ENCODE measurements at regions not wholly inside any gene's neighbourhood (a gene's known extent, or its start where the extent isn't known, plus 50 kb on each side); places are given as distances from the start of the nearest gene placed in this dataset.

DNA sequence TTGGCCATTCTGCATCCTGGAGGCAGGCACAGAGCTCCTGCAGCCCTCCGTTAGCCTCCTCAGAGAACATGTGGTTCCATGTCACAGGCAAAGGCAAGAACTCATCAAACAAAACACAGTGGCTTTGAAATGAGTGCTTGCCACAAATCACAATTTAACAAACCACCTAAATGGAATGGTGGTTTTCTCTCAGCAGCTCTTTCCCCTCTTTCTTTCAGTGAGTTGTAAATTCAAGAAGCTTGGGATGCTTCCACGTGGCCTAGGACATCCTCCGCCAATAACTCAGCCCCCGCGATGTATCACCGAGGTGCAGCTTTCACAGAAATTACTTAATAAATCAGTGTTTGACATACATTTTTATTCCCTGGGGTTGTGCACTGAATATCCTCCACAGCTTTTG is 65.4 kb upstream of the RFC3 start:
- peaks cover 0 to 5% (median 0%) of the 10 kb centered on the region in 4 donors for H3K9me3 ChIP-seq
- no peaks in the 10 kb centered on the region for H3K27me3 ChIP-seq
- TF ChIP-seq, protein P1, sequence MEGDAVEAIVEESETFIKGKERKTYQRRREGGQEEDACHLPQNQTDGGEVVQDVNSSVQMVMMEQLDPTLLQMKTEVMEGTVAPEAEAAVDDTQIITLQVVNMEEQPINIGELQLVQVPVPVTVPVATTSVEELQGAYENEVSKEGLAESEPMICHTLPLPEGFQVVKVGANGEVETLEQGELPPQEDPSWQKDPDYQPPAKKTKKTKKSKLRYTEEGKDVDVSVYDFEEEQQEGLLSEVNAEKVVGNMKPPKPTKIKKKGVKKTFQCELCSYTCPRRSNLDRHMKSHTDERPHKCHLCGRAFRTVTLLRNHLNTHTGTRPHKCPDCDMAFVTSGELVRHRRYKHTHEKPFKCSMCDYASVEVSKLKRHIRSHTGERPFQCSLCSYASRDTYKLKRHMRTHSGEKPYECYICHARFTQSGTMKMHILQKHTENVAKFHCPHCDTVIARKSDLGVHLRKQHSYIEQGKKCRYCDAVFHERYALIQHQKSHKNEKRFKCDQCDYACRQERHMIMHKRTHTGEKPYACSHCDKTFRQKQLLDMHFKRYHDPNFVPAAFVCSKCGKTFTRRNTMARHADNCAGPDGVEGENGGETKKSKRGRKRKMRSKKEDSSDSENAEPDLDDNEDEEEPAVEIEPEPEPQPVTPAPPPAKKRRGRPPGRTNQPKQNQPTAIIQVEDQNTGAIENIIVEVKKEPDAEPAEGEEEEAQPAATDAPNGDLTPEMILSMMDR (IDR thresholded peaks at IDR 0.05) = no peak
- no peak for TF ChIP-seq POLR2AphosphoS5 (IDR thresholded peaks at IDR 0.05)
- no peak for TF ChIP-seq EP300 (IDR thresholded peaks at IDR 0.05)
- no peak for TF ChIP-seq POLR2A (IDR thresholded peaks at IDR 0.05; ENCODE audit: low read depth)
- H3K4me1 ChIP-seq = no peaks in the 10 kb centered on the region
- H3K36me3 ChIP-seq = no peaks in the 10 kb centered on the region
- 91% methylated on average over 6 of the region's 6 CpGs for WGBS
- DNase-seq (ENCODE audit: extremely low spot score) = no peak
- no peak overlapping the region for H3K27ac ChIP-seq (replicated peaks in 1 of 4)
- intact Hi-C loops (cut with DNase I) = no loop called here
- H3K4me3 ChIP-seq = no peak overlapping the region

DNA sequence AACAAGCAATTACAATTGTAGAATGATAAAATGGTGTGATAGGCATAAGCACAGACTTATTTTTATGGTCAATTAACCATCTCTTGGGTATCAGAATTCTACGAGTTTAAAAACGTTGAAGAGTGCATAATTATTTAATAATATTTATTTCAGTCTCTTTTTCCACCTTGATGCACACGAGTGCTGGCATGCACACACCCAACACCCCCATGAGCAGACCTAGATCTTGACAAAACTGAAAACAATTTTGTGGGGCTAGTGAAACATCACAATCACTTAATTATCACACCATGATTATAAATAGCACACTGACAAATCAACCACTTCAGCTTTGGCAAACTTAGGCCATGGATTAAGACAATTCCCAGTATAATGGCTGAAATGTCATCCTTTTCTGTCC is 61.0 kb upstream of the RFC3 start:
- WGBS = 91% methylated on average over 3 of the region's 3 CpGs
- peak; percentile 24 for DNase-seq (ENCODE audit: extremely low spot score)
- no peak overlapping the region for H3K27ac ChIP-seq (replicated peaks in 1 of 4)
- H3K4me1 ChIP-seq = no peaks in the 10 kb centered on the region
- no peak for TF ChIP-seq POLR2A (IDR thresholded peaks at IDR 0.05; ENCODE audit: low read depth)
- no peak for TF ChIP-seq EP300 (IDR thresholded peaks at IDR 0.05)
- no peak for TF ChIP-seq POLR2AphosphoS5 (IDR thresholded peaks at IDR 0.05)
- TF ChIP-seq, protein P1 (IDR thresholded peaks at IDR 0.05) = no peak
- H3K4me3 ChIP-seq = no peak overlapping the region
- H3K36me3 ChIP-seq = no peaks in the 10 kb centered on the region
- no peaks in the 10 kb centered on the region for H3K9me3 ChIP-seq
- intact Hi-C loops (cut with DNase I) = no loop called here
- H3K27me3 ChIP-seq = no peaks in the 10 kb centered on the region

DNA sequence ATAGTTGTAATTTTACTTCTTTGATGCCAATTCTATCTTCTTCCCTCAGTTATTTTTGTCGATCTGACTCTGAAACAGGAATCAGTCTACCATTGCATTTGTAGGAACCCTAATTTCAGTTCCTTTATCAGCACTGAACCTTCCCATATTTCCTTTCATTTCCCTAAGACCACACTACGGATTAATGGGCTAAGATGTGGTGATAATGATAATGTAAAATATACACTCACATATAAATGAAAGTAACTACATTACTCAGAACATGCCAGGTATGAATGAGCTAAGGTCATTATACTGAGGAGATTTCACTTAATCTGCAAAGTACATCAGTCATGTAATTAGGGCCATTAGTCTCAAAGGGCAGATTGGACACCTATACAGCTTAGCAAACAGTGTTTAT is 60.2 kb upstream of the RFC3 start:
- H3K27me3 ChIP-seq = no peaks in the 10 kb centered on the region
- H3K4me3 ChIP-seq = no peak overlapping the region
- H3K27ac ChIP-seq (replicated peaks in 1 of 4) = no peak overlapping the region
- 64% methylated on average over 2 of the region's 2 CpGs for WGBS
- no peak for DNase-seq (ENCODE audit: extremely low spot score)
- no peaks in the 10 kb centered on the region for H3K4me1 ChIP-seq
- H3K36me3 ChIP-seq = no peaks in the 10 kb centered on the region
- H3K9me3 ChIP-seq = no peaks in the 10 kb centered on the region
- TF ChIP-seq POLR2A (IDR thresholded peaks at IDR 0.05; ENCODE audit: low read depth) = no peak
- TF ChIP-seq EP300 (IDR thresholded peaks at IDR 0.05) = no peak
- no peak for TF ChIP-seq POLR2AphosphoS5 (IDR thresholded peaks at IDR 0.05)
- TF ChIP-seq, protein P1 (IDR thresholded peaks at IDR 0.05) = no peak
- intact Hi-C loops (cut with DNase I) = no loop called here

DNA sequence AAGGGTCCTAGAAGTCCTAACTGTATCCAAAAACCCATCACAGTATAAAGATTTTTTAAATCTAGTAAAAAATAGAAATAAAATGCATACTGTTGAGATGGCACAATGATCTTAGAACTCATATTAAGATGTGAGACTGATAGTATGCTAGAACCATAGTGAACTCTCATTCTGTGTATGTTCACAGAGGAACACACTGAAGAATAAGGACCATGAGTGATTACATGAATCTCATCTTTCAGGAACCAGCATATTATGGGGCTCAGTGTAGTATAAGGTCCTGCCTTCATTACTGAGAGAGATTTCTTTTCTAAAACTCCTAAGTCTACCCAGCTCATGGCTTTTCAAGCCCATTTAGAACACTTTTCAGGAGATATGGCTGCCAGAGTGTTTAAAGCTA is 59.8 kb upstream of the RFC3 start:
- Histone ChIP-seq H3K4me1 (no peaks in the 10 kb centered on the region), H3K4me3 (no peak overlapping the region), H3K27me3 (no peaks in the 10 kb centered on the region), H3K27ac (replicated peaks in 1 of 4) (no peak overlapping the region), H3K9me3 (no peaks in the 10 kb centered on the region), H3K36me3 (no peaks in the 10 kb centered on the region)
- DNase-seq (ENCODE audit: extremely low spot score) = no peak
- TF ChIP-seq POLR2A (IDR thresholded peaks at IDR 0.05; ENCODE audit: low read depth) (no peak), EP300 (IDR thresholded peaks at IDR 0.05) (no peak), POLR2AphosphoS5 (IDR thresholded peaks at IDR 0.05) (no peak)
- TF ChIP-seq, protein P1 (IDR thresholded peaks at IDR 0.05) = no peak
- intact Hi-C loops (cut with DNase I) = no loop called here

- Histone ChIP-seq H3K27ac (replicated peaks in 1 of 4) (no peak overlapping the region), H3K4me1 (no peaks in the 10 kb centered on the region), H3K9me3 (no peaks in the 10 kb centered on the region), H3K36me3 (no peaks in the 10 kb centered on the region), H3K4me3 (no peak overlapping the region), H3K27me3 (no peaks in the 10 kb centered on the region)
- peak; percentile 77 for DNase-seq (ENCODE audit: extremely low spot score)
- intact Hi-C loops (cut with DNase I) = no loop called here
- TF ChIP-seq EP300 (IDR thresholded peaks at IDR 0.05) = no peak
- TF ChIP-seq POLR2A (IDR thresholded peaks at IDR 0.05; ENCODE audit: low read depth) = no peak
- TF ChIP-seq POLR2AphosphoS5 (IDR thresholded peaks at IDR 0.05) = no peak
- TF ChIP-seq, protein P1 (IDR thresholded peaks at IDR 0.05) = no peak
- 65% methylated on average over 6 of the region's 6 CpGs for WGBS
Measured at GRCh38 chr13:33761740-33762139, 56.2 kb upstream of the RFC3 start.

Measured in esophagus muscularis mucosa (tissue), 4 donors.